NB4 (cell line): ENCODE measurements at regions not wholly inside any gene's neighbourhood (a gene's known extent, or its start where the extent isn't known, plus 50 kb on each side); places are given as distances from the start of the nearest gene placed in this dataset.

Source experiments
- DNase-seq: peaks from one replicate; pipeline ENCODE4 v3.0.0; 2010; ENCODE audit warnings: low read depth
- H3K4me3 ChIP-seq: one replicate; pipeline ENCODE4 v1.5.1; 2011; ENCODE audit warnings: mild to moderate bottlenecking, low read depth, low read length, moderate library complexity
- CTCF ChIP-seq: IDR thresholded peaks from one replicate; pipeline ENCODE4 v1.5.1; 2012; ENCODE audit warnings: low read depth, low read length
- MAX ChIP-seq: IDR thresholded peaks from 2 replicates; pipeline ENCODE4 v1.6.1; 2011; ENCODE audit warnings: low read depth, low read length
- MYC ChIP-seq: IDR thresholded peaks from 2 replicates; pipeline ENCODE4 v1.6.1; 2011; ENCODE audit warnings: low read depth, low read length
- POLR2A ChIP-seq: IDR thresholded peaks from 2 replicates; pipeline ENCODE4 v1.6.1; 2011; ENCODE audit warnings: mild to moderate bottlenecking; ENCODE audit not compliant: insufficient read length; ENCODE audit errors: extremely low read depth

GRCh38 chr10:106320078-106320477 is 844.4 kb downstream of the SORCS1 start:
- TF ChIP-seq MYC (no peak), MAX (no peak), POLR2A (no peak), CTCF (no peak)
- no peak for DNase-seq
- H3K4me3 ChIP-seq: no peak overlapping the region

GRCh38 chr10:106317554-106317953 is 847.0 kb downstream of the SORCS1 start:
- DNase-seq: no peak
- no peak overlapping the region for H3K4me3 ChIP-seq
- no peak for TF ChIP-seq CTCF
- TF ChIP-seq MYC: no peak
- no peak for TF ChIP-seq MAX
- no peak for TF ChIP-seq POLR2A

GRCh38 chr10:106313041-106313440 is 851.5 kb downstream of the SORCS1 start:
- no peak overlapping the region for H3K4me3 ChIP-seq
- no peak for DNase-seq
- TF ChIP-seq MYC: no peak
- TF ChIP-seq POLR2A: no peak
- no peak for TF ChIP-seq MAX
- no peak for TF ChIP-seq CTCF

- TF ChIP-seq CTCF (no peak), MYC (no peak), POLR2A (no peak), MAX (no peak)
- no peak overlapping the region for H3K4me3 ChIP-seq
- no peak for DNase-seq
Measured at GRCh38 chr10:106312087-106312486, 852.4 kb downstream of the SORCS1 start.

GRCh38 chr10:106311590-106311989 is 852.9 kb downstream of the SORCS1 start:
- DNase-seq: no peak
- TF ChIP-seq POLR2A (no peak), CTCF (no peak)

GRCh38 chr10:106310596-106310995 is 853.9 kb downstream of the SORCS1 start:
- no peak for DNase-seq
- TF ChIP-seq CTCF: no peak
- TF ChIP-seq MAX: no peak
- TF ChIP-seq POLR2A: no peak
- no peak for TF ChIP-seq MYC

More at GRCh38 chr10:106311590-106311989, 852.9 kb downstream of the SORCS1 start:
- no peak overlapping the region for H3K4me3 ChIP-seq

More at GRCh38 chr10:106310596-106310995, 853.9 kb downstream of the SORCS1 start:
- H3K4me3 ChIP-seq: no peak overlapping the region
